NCI-H187 treated with DMSO at 0.1 percent for 48 hours (cell line): ENCODE measurements at regions not wholly inside any gene's neighbourhood (a gene's known extent, or its start where the extent isn't known, plus 50 kb on each side); places are given as distances from the start of the nearest gene placed in this dataset.
"Not testable (repeated sequence)": the region's sequence is repeated elsewhere in the genome, so short reads cannot be mapped to it uniquely, and the experiment has no call there.

ENCODE experiments used
- DNase-seq: peaks from one replicate; lab custom pipeline; 2025; lab: John Stamatoyannopoulos, UW

DNA sequence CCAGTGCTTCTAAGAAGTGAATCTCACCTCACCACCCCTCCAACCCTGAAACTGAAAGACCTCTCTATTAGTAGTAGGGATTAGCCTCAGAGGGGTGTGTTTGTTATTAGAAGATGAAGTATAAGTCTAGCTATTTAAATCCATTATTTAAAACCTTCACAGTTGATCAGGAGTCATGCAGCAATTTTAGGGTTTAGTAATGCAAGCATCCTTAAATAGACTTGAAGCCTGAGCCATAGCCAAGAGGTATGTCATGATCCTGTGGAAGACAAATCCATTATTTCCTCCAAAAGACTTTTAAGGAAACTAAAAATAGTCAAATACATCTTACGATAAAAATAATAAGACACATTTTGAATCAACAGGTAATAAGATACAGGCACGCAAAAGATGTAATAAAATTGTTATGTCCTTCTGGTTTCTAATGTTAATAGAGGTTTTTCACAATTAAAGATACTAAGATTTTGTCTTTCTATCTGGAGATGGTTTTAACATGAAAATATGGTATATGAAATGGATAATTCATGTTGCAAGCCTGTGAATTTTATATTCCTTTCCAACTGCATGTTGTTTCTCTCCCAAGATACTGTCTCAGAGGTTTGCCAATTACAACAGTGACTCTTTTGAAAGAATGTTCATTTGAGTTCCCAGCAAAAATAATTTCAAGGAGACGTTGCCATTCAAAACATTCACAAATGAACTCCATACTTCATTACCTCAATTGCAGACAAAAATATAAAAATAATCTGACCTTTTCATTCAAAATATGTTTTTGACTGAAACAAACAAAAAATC is 68.0 kb downstream of the LUZP4 start:
- no peak for DNase-seq

GRCh38 chrX:115359508-115359907 is 70.0 kb downstream of the LUZP4 start:
- not testable (repeated sequence) for DNase-seq

DNA sequence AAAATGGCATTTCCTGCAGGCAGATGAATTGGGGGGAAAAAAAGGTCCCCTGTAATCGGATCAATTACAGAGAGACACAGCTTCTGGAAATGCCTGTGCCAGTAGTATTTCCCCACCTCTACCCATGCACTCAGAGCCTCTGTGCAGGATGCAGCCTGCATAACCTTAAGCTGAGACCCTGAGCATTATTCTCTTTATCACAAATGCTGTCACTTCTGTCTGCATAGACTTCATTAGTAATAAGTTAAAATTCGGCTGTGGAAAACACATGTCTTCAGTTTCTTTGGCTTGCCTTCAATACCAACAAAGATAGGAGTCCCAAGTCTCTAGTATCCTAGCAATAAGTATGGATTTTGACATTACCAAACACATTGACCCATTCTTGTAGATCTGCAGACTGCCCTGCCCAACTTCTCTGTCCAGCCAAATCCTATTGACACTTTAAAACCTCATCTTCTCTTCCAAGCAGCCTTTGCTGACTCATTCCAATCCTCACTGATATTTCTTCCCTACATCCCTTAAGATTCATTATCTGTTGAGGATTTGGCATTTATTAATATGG is 70.8 kb downstream of the LUZP4 start:
- DNase-seq = no peak

- DNase-seq = no peak
Observed at GRCh38 chrX:115362334-115363095, 73.0 kb downstream of the LUZP4 start.

DNA sequence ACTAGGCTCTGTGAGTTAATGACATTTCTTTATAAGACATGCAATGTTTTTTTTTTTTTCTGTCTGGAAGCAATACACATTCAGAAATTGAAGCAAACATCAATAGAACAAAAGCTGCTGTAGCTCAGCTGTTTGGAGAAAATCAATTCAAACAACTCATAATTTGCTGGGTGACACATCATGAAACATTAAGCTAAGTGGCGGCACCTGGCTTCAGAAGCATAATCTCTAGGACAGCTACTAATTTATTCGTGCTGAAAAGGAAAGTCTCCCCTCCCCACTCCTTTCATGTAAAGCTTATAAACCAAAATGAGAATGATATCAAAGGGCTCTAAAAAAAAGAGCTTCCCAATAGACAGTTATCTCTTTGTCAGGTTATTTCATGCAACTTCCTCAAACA is 73.9 kb downstream of the LUZP4 start:
- no peak for DNase-seq

DNA sequence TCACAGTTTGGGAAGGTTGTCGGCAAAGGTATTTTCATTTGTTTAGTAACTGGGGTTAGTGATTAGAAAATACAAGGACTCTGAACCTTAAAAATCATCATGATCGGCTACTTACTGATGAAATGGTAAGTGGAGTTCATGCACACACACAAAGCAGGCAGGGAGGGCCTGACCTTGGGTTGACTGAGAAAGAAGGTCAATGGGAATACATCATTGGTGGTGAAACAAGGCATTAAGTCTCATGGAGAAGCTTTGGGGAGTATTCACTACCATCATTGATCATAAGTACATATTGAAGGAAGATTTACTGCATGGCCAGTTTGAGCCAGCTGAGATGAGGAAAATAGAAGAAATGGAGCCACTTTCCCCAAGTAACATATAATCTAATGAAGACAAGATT is 74.4 kb downstream of the LUZP4 start:
- DNase-seq = no peak

DNA sequence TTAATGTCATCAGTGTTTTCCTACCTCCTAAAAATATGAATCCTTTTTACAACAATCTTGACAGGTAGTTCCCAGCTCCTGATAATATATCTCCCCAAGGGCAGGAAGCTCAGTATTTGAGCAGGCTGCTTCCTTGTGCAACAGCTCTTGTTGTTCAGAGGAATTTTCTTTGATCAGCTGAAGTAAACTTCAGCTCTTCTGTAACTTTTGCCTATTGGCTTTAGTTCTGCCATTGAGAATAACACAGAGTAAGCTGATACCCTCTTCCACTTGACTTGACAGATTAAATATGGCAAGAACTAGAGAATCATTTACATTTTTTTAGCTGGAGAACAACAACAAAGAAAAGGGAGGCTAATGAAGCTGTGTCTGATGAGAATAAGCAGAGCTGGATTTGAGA is 75.2 kb downstream of the LUZP4 start:
- DNase-seq = no peak

GRCh38 chrX:115366535-115366934 is 77.0 kb downstream of the LUZP4 start:
- DNase-seq = no peak

DNA sequence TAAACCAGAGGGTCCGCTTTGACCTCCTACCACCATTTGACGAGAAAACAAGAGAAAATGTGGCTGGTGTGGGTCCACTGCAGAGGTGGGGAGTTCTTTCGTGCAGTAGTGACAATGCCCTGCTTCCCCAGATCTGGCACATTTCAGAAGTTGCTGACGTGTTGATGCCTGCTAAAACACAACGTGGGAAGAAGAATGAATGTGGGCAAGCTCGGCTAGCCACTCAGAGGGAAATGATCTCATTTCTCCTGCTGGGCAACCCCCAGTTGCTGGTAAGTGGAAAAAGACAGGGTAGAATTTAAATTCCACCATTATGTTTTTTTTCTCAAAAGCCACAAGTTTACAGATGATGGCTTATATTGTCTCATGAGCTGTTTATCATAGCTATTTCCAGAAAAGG is 77.9 kb downstream of the LUZP4 start:
- DNase-seq = no peak

GRCh38 chrX:115367951-115368350 is 78.4 kb downstream of the LUZP4 start:
- no peak for DNase-seq

GRCh38 chrX:115368876-115369275 is 79.4 kb downstream of the LUZP4 start:
- DNase-seq = no peak

DNA sequence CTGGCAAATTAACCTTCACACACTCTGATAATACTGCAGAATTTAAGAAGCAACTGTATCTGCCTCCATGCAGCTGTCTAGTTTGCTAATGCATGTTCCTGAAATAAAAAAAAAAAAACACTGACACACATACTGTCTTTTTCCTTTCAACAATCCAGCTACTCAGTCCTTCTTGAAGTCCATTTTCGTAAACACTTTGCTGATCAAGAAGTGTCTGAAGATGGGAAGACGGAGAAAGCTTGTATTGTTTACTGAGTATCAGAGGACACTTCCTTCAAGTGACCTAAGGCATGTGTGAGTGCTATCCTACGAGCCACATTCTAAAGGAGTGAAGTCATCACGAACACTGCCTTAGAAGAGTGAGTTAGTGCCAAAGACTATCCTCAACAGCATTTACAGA is 82.6 kb downstream of the LUZP4 start:
- DNase-seq = no peak

DNA sequence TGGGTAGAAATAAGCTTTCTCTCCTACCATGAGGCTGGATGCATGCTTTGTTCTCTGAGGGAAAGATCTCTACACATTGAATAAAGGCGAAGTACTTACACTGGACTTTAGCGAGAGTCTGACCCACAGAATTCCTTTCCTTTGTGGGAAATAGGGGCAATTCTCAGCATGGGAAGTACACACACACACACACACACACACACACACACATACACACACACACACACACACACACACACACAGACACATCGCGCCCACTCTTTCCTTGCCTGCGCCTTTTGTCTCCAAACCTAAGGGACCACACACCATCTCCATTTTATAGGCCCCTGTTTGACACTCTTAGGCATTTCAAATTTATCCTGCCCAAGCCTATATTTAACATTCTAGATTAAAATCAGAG is 83.8 kb downstream of the LUZP4 start:
- DNase-seq = no peak

- DNase-seq = no peak
Observed at GRCh38 chrX:115378471-115378870, 89.0 kb downstream of the LUZP4 start.

DNA sequence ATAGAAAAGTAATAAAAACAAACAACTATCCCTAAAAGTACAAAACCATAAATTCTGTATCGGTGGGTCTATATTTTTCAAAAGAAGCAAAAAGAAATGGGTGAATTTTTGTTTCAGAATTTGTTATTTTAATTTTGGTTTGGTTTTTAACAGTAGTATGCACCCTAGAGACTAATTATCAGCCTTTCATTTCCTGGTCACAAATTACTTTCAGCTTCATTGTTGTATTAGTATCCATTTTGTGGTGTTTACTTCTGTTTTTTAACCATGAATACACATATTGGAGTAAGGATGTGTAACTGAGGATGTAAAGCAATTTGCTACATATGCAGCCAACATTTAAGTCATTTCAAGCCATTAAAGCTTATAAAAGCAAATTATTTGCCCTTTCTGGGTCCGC is 97.8 kb downstream of the LUZP4 start:
- DNase-seq = no peak

- no peak for DNase-seq
Observed at GRCh38 chrX:115388879-115389278, 99.4 kb downstream of the LUZP4 start.

- no peak for DNase-seq
Observed at GRCh38 chrX:115390078-115390477, 100.6 kb downstream of the LUZP4 start.

GRCh38 chrX:115392031-115392430 is 102.5 kb downstream of the LUZP4 start:
- DNase-seq = no peak

DNA sequence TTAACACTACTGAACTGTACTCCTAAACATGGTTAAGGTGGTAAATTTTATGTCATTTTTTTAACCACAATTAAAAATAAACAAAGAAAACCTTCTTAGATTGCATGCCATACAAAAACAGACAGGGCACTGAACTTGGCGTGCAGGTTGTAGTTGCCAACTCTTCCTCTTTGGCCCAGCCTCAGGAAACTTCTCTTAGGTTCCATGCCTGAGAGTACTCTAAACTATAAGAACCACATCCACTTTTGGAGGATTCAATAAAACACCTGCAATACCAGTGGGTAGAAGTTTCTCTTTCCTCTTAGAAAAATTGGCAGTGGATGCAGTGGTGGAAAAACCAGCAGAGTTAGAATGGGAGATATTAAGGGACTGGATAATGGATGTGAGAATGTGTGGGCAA is 103.4 kb downstream of the LUZP4 start:
- DNase-seq = no peak

DNA sequence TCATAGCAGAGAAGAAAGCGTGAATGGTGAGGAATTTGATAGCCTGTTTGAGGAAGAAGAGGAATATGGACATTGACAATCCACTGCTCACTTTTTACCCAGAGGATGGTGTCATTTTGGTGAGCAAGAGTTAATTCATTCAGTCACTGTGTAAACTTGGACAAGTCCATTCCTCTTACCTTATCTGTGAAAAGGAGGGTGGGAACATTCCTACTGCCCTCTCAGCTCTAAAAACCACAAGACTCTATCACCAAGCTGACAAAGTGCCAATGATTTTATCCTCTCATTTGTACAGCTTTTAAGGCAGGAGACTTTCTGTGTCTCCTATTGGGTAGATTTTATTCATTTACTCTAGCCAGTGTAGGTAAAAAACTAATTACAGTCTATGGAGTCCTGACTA is 103.8 kb downstream of the LUZP4 start:
- DNase-seq = no peak

DNA sequence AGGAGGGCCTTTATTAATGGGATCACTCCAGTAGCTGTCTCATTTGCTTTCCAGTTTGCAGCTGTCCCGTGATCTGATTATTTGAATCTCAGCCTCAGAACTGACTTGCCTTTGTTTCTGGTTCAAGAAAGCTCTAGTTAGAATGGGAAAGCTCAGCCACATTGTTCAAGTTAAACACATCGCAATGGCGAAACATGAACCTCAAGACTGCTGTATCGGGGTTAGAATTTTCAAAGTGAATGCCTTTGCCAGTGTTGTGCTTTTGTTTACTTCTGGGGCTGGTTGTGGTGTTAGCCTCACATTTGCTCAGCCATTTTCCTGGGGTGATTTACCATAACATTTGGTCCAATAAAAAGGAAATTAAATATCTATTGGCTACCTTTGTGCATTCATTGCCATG is 105.3 kb downstream of the LUZP4 start:
- DNase-seq = not testable (repeated sequence)

DNA sequence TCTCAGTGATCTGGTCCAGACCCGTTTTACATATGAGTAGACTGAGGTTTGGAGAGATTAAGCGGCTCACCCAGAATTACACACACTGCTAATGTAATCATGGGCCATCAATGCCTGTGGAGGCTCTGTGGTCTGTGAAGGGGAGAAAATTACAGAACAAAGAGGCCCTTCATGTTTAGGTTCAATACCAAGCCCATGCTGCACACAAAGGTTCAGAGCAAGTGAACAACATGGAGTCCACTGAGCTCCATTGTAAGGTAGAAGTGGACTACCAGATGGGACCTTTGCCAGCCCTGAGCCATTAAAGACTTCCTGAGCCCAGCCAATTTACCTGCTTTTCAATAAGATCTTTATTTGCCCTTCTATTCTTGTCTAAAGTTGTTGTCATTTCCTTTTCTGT is 109.8 kb downstream of the LUZP4 start:
- DNase-seq = no peak

GRCh38 chrX:115400960-115401359 is 111.4 kb downstream of the LUZP4 start:
- DNase-seq = no peak
